ENCODE measurements at regions not wholly inside any gene's neighbourhood (a gene's known extent, or its start where the extent isn't known, plus 50 kb on each side); places are given as distances from the start of the nearest gene placed in this dataset.
A peak's percentile ranks its signal among the peaks of the same experiment; 100 is the strongest.
"Not testable (repeated sequence)": the region's sequence is repeated elsewhere in the genome, so short reads cannot be mapped to it uniquely, and the experiment has no call there.

GRCh38 chr10:8156918-8157317 is 102.4 kb downstream of the GATA3 start:
- H3K9me3 ChIP-seq (ENCODE audit: control insufficient read depth, low read length, poor library complexity, severe bottlenecking): no peaks in the 10 kb centered on the region
- Mint-ChIP-seq H3K36me3 (ENCODE audit: low read depth) (no peaks in the 10 kb centered on the region), H3K4me1 (peaks cover 4% of the 10 kb centered on the region), H3K27ac (no peak overlapping the region), H3K27me3 (no peaks in the 10 kb centered on the region), H3K4me3 (no peak overlapping the region)
- no peak for ATAC-seq
- DNase-seq: no peak

- no peaks in the 10 kb centered on the region for H3K36me3 Mint-ChIP-seq (ENCODE audit: low read depth)
- H3K4me3 Mint-ChIP-seq: no peak overlapping the region
- no peaks in the 10 kb centered on the region for H3K27me3 Mint-ChIP-seq
- peaks cover 4% of the 10 kb centered on the region for H3K4me1 Mint-ChIP-seq
- ATAC-seq (no peak), DNase-seq (no peak)
- H3K9me3 ChIP-seq (ENCODE audit: control insufficient read depth, low read length, poor library complexity, severe bottlenecking): no peaks in the 10 kb centered on the region
- no peak overlapping the region for H3K27ac Mint-ChIP-seq
Measured at GRCh38 chr10:8158193-8159071, 103.9 kb downstream of the GATA3 start.

GRCh38 chr10:8159341-8160165 is 105.1 kb downstream of the GATA3 start:
- no peak for DNase-seq
- Mint-ChIP-seq H3K4me1 (no peaks in the 10 kb centered on the region), H3K27ac (no peak overlapping the region), H3K27me3 (no peaks in the 10 kb centered on the region), H3K4me3 (no peak overlapping the region), H3K36me3 (ENCODE audit: low read depth) (no peaks in the 10 kb centered on the region)
- ATAC-seq: no peak
- no peaks in the 10 kb centered on the region for H3K9me3 ChIP-seq (ENCODE audit: control insufficient read depth, low read length, poor library complexity, severe bottlenecking)

- ATAC-seq (no peak), DNase-seq (no peak)
- peaks cover 5% of the 10 kb centered on the region for H3K36me3 Mint-ChIP-seq (ENCODE audit: low read depth)
- no peaks in the 10 kb centered on the region for H3K9me3 ChIP-seq (ENCODE audit: control insufficient read depth, low read length, poor library complexity, severe bottlenecking)
- H3K27ac Mint-ChIP-seq: no peak overlapping the region
- no peaks in the 10 kb centered on the region for H3K4me1 Mint-ChIP-seq
- H3K27me3 Mint-ChIP-seq: no peaks in the 10 kb centered on the region
- H3K4me3 Mint-ChIP-seq: no peak overlapping the region
Measured at GRCh38 chr10:8163824-8164223, 109.3 kb downstream of the GATA3 start.

- not testable (repeated sequence) for H3K4me1 Mint-ChIP-seq; H3K36me3 Mint-ChIP-seq (ENCODE audit: low read depth); DNase-seq; H3K27me3 Mint-ChIP-seq; H3K4me3 Mint-ChIP-seq; H3K9me3 ChIP-seq (ENCODE audit: control insufficient read depth, low read length, poor library complexity, severe bottlenecking); ATAC-seq; H3K27ac Mint-ChIP-seq
Measured at GRCh38 chr10:8164640-8165039, 110.2 kb downstream of the GATA3 start.

GRCh38 chr10:8168836-8169235 is 114.3 kb downstream of the GATA3 start:
- H3K36me3 Mint-ChIP-seq (ENCODE audit: low read depth): peaks cover 7% of the 10 kb centered on the region
- H3K4me1 Mint-ChIP-seq: peaks cover 2% of the 10 kb centered on the region
- H3K27me3 Mint-ChIP-seq: no peaks in the 10 kb centered on the region
- H3K9me3 ChIP-seq (ENCODE audit: control insufficient read depth, low read length, poor library complexity, severe bottlenecking): no peaks in the 10 kb centered on the region
- ATAC-seq (no peak), DNase-seq (no peak)
- H3K4me3 Mint-ChIP-seq: no peak overlapping the region
- H3K27ac Mint-ChIP-seq: no peak overlapping the region

- Mint-ChIP-seq H3K36me3 (ENCODE audit: low read depth) (peaks cover 3% of the 10 kb centered on the region), H3K27me3 (no peaks in the 10 kb centered on the region), H3K27ac (no peak overlapping the region), H3K4me1 (peaks cover 2% of the 10 kb centered on the region), H3K4me3 (no peak overlapping the region)
- DNase-seq (no peak), ATAC-seq (no peak)
- H3K9me3 ChIP-seq (ENCODE audit: control insufficient read depth, low read length, poor library complexity, severe bottlenecking): no peaks in the 10 kb centered on the region
Measured at GRCh38 chr10:8171008-8171407, 116.5 kb downstream of the GATA3 start.

- H3K9me3 ChIP-seq (ENCODE audit: control insufficient read depth, low read length, poor library complexity, severe bottlenecking): no peaks in the 10 kb centered on the region
- no peaks in the 10 kb centered on the region for H3K27me3 Mint-ChIP-seq
- ATAC-seq (no peak), DNase-seq (no peak)
- H3K4me3 Mint-ChIP-seq: no peak overlapping the region
- no peak overlapping the region for H3K27ac Mint-ChIP-seq
- H3K36me3 Mint-ChIP-seq (ENCODE audit: low read depth): peaks cover 2% of the 10 kb centered on the region
- peaks cover 2% of the 10 kb centered on the region for H3K4me1 Mint-ChIP-seq
Measured at GRCh38 chr10:8172604-8173003, 118.1 kb downstream of the GATA3 start.

GRCh38 chr10:8173243-8173865 is 118.9 kb downstream of the GATA3 start:
- DNase-seq (no peak), ATAC-seq (no peak)
- no peaks in the 10 kb centered on the region for H3K27me3 Mint-ChIP-seq
- peaks cover 2% of the 10 kb centered on the region for H3K4me1 Mint-ChIP-seq
- H3K36me3 Mint-ChIP-seq (ENCODE audit: low read depth): peaks cover 2% of the 10 kb centered on the region
- no peaks in the 10 kb centered on the region for H3K9me3 ChIP-seq (ENCODE audit: control insufficient read depth, low read length, poor library complexity, severe bottlenecking)
- H3K4me3 Mint-ChIP-seq: no peak overlapping the region
- H3K27ac Mint-ChIP-seq: no peak overlapping the region

- no peak for DNase-seq
- Mint-ChIP-seq H3K4me1 (peaks cover 2% of the 10 kb centered on the region), H3K4me3 (no peak overlapping the region), H3K36me3 (ENCODE audit: low read depth) (peaks cover 2% of the 10 kb centered on the region), H3K27ac (no peak overlapping the region), H3K27me3 (no peaks in the 10 kb centered on the region)
- no peaks in the 10 kb centered on the region for H3K9me3 ChIP-seq (ENCODE audit: control insufficient read depth, low read length, poor library complexity, severe bottlenecking)
- no peak for ATAC-seq
Measured at GRCh38 chr10:8173866-8174243, 119.4 kb downstream of the GATA3 start.

- ATAC-seq (no peak), DNase-seq (no peak)
- Mint-ChIP-seq H3K27me3 (no peaks in the 10 kb centered on the region), H3K4me1 (peaks cover 2% of the 10 kb centered on the region), H3K27ac (no peak overlapping the region), H3K36me3 (ENCODE audit: low read depth) (peaks cover 2% of the 10 kb centered on the region), H3K4me3 (no peak overlapping the region)
- no peaks in the 10 kb centered on the region for H3K9me3 ChIP-seq (ENCODE audit: control insufficient read depth, low read length, poor library complexity, severe bottlenecking)
Measured at GRCh38 chr10:8174762-8175161, 120.3 kb downstream of the GATA3 start.

- ATAC-seq; H3K36me3 Mint-ChIP-seq (ENCODE audit: low read depth); H3K4me3 Mint-ChIP-seq; H3K9me3 ChIP-seq (ENCODE audit: control insufficient read depth, low read length, poor library complexity, severe bottlenecking); H3K27ac Mint-ChIP-seq; DNase-seq; H3K27me3 Mint-ChIP-seq: not testable (repeated sequence)
- H3K4me1 Mint-ChIP-seq: peaks cover 10% of the 10 kb centered on the region
Measured at GRCh38 chr10:8177526-8177925, 123.0 kb downstream of the GATA3 start.

GRCh38 chr10:8179773-8180172 is 125.3 kb downstream of the GATA3 start:
- Mint-ChIP-seq H3K27ac (peak overlapping the region; percentile 98), H3K4me1 (peaks cover 27% of the 10 kb centered on the region)
- not testable (repeated sequence) for DNase-seq; H3K4me3 Mint-ChIP-seq; H3K36me3 Mint-ChIP-seq (ENCODE audit: low read depth); H3K9me3 ChIP-seq (ENCODE audit: control insufficient read depth, low read length, poor library complexity, severe bottlenecking); H3K27me3 Mint-ChIP-seq; ATAC-seq
